GM12878 (cell line): ENCODE measurements at regions not wholly inside any gene's neighbourhood (a gene's known extent, or its start where the extent isn't known, plus 50 kb on each side); places are given as distances from the start of the nearest gene placed in this dataset.

Experiments used
- CREB1 ChIP-seq: IDR thresholded peaks from 2 replicates; pipeline ENCODE4 v1.6.1; 2012; ENCODE audit warnings: low read depth, mild to moderate bottlenecking, inconsistent platforms
- CREM ChIP-seq: IDR thresholded peaks from 2 replicates; pipeline ENCODE4 v1.6.1; 2014; ENCODE audit warnings: antibody characterized with exemption, low read depth
- CTCF ChIP-seq, 3 experiments: IDR thresholded peaks in 2 of 3; conservative IDR thresholded peaks in 1 of 3; 2 replicates each; pipeline ENCODE4 v1.5.1; 2011; ENCODE audit warnings: low read depth in 3 of 3, low read length in 3 of 3, mild to moderate bottlenecking in 3 of 3, control low read depth in 2 of 3, moderate library complexity in 2 of 3, inconsistent platforms in 1 of 3, mixed read lengths in 1 of 3; ENCODE audit not compliant: control insufficient read depth in 2 of 3, insufficient read depth in 1 of 3; ENCODE audit errors: extremely low read depth in 1 of 3
- E4F1 ChIP-seq: fragments of 450-650 bp; IDR thresholded peaks from 2 replicates; pipeline ENCODE4 v1.6.1; 2018; ENCODE audit warnings: borderline replicate concordance, mild to moderate bottlenecking; ENCODE audit not compliant: partially characterized antibody
- EP300 ChIP-seq, 2 experiments: fragments of 150-350 bp in 1 of 2; IDR thresholded peaks; 2 replicates each; pipeline ENCODE4 v1.6.1; 2011 to 2012; ENCODE audit warnings: low read depth in 2 of 2, low read length in 2 of 2, borderline replicate concordance in 1 of 2, improper control_type of control experiment in 1 of 2, inconsistent platforms in 1 of 2; ENCODE audit not compliant: control insufficient read depth in 1 of 2
- EZH2 ChIP-seq: IDR thresholded peaks from 2 replicates; pipeline ENCODE4 v1.6.1; 2012; ENCODE audit warnings: low read depth, mild to moderate bottlenecking, control low read depth, inconsistent platforms, low read length, borderline replicate concordance; ENCODE audit not compliant: control insufficient read depth
- IKZF1 ChIP-seq: fragments of 450-650 bp; conservative IDR thresholded peaks from 2 replicates; pipeline ENCODE4 v1.6.1; 2017; ENCODE audit warnings: antibody characterized with exemption, mild to moderate bottlenecking
- NFYB ChIP-seq: IDR thresholded peaks from 2 replicates; pipeline ENCODE4 v1.6.1; 2011; ENCODE audit warnings: low read depth, mild to moderate bottlenecking, low read length, improper control_type of control experiment, moderate library complexity; ENCODE audit not compliant: insufficient read depth
- POLR2A ChIP-seq: IDR thresholded peaks from 2 replicates; pipeline ENCODE4 v1.6.1; 2011; ENCODE audit warnings: low read depth, mild to moderate bottlenecking, low read length
- SMC3 ChIP-seq: IDR thresholded peaks from 2 replicates; pipeline ENCODE4 v1.6.1; 2011; ENCODE audit warnings: low read length, improper control_type of control experiment, borderline replicate concordance
- SREBF2 ChIP-seq: IDR thresholded peaks from 2 replicates; pipeline ENCODE4 v1.6.1; 2012; ENCODE audit warnings: mild to moderate bottlenecking, low read length
- SRF ChIP-seq, 2 experiments: IDR thresholded peaks; 2 replicates each; pipeline ENCODE4 v1.6.1; 2011; ENCODE audit warnings: low read depth in 2 of 2, low read length in 2 of 2, mild to moderate bottlenecking in 1 of 2, moderate library complexity in 1 of 2

- TF ChIP-seq POLR2A = no peak
- TF ChIP-seq SREBF2 = no peak
- no peak for TF ChIP-seq CTCF (IDR thresholded peaks at IDR 0.05 in 2 of 3, conservative IDR thresholded peaks at IDR 0.05 in 1 of 3; ENCODE audit: control insufficient read depth in 2 of 3, extremely low read depth in 1 of 3, insufficient read depth in 1 of 3, low read depth in 3 of 3, low read length in 3 of 3)
- no peak for TF ChIP-seq SMC3
- TF ChIP-seq EP300 (IDR thresholded peaks at IDR 0.05; ENCODE audit: borderline replicate concordance in 1 of 2, control insufficient read depth in 1 of 2, low read depth in 2 of 2, low read length in 2 of 2) = no peak
- no peak for TF ChIP-seq IKZF1
- no peak for TF ChIP-seq NFYB
- TF ChIP-seq CREB1 = no peak
- no peak for TF ChIP-seq EZH2
- no peak for TF ChIP-seq SRF (IDR thresholded peaks at IDR 0.05; ENCODE audit: low read depth in 2 of 2, low read length in 2 of 2)
- no peak for TF ChIP-seq CREM
- no peak for TF ChIP-seq E4F1
Observed at GRCh38 chr6:10138917-10139316, 276.0 kb downstream of the TFAP2A start.
